CD4-positive, alpha-beta memory T cell (primary cell): ENCODE measurements at regions not wholly inside any gene's neighbourhood (a gene's known extent, or its start where the extent isn't known, plus 50 kb on each side); places are given as distances from the start of the nearest gene placed in this dataset.

Experiments
- CTCF ChIA-PET: fragments of 350-600 bp; sonication (Branson Sonifier 250); formaldehyde crosslinking; loops from one replicate; lab custom pipeline; 2021; ENCODE audit warnings: inconsistent platforms; ENCODE audit not compliant: partially characterized antibody; lab: Charles Lee
- POLR2A ChIA-PET: fragments of 350-600 bp; sonication (Branson Sonifier 250); formaldehyde crosslinking; loops from one replicate; lab custom pipeline; 2021; ENCODE audit not compliant: partially characterized antibody; lab: Charles Lee
- DNase-seq, 5 donors: peaks; one replicate each; pipeline versions ENCODE4 v3.0.0 to v3.0.0-alpha.2; 2020 to 2022; ENCODE audit warnings: mixed read lengths in 1 of 5
- H3K27ac ChIP-seq: one replicate; pipeline ENCODE4 v1.7.0; 2013; ENCODE audit warnings: low read depth, low read length
- H3K27me3 ChIP-seq: 2 replicates; pipeline ENCODE4 v1.7.0; 2013; ENCODE audit warnings: mild to moderate bottlenecking, low read length, moderate library complexity; ENCODE audit not compliant: insufficient read depth
- H3K36me3 ChIP-seq: 2 replicates; pipeline ENCODE4 v1.7.0; 2013; ENCODE audit warnings: mild to moderate bottlenecking, low read length, moderate library complexity; ENCODE audit not compliant: insufficient read depth
- H3K4me1 ChIP-seq: 2 replicates; pipeline ENCODE4 v1.7.0; 2013; ENCODE audit warnings: mild to moderate bottlenecking, low read length, moderate library complexity; ENCODE audit not compliant: insufficient read depth
- H3K4me3 ChIP-seq, 2 donors: one replicate each; pipeline ENCODE4 v1.7.0; 2013; ENCODE audit warnings: low read length in 2 of 2, mild to moderate bottlenecking in 1 of 2
- H3K9me3 ChIP-seq, 2 donors: one replicate each; pipeline ENCODE4 v1.7.0; 2013; ENCODE audit warnings: low read length in 2 of 2, control low read depth in 1 of 2; ENCODE audit not compliant: control insufficient read depth in 1 of 2
- H3K27ac Mint-ChIP-seq, 7 donors: one replicate each; pipeline ENCODE4 v1.8.0; 2020 to 2021; ENCODE audit warnings: mixed read lengths in 7 of 7, mild to moderate bottlenecking in 6 of 7, inconsistent platforms in 3 of 7, moderate library complexity in 3 of 7
- H3K27me3 Mint-ChIP-seq, 2 donors: one replicate each; pipeline ENCODE4 v1.8.0; 2020 to 2021; ENCODE audit warnings: mixed read lengths in 2 of 2
- H3K36me3 Mint-ChIP-seq, 2 donors: one replicate each; pipeline ENCODE4 v1.8.0; 2020 to 2021; ENCODE audit warnings: mixed read lengths in 2 of 2, inconsistent platforms in 1 of 2, mild to moderate bottlenecking in 1 of 2
- H3K4me1 Mint-ChIP-seq, 4 donors: one replicate each; pipeline ENCODE4 v1.8.0; 2020 to 2021; ENCODE audit warnings: mixed read lengths in 4 of 4, mild to moderate bottlenecking in 1 of 4
- H3K4me3 Mint-ChIP-seq, 8 donors: one replicate each; pipeline ENCODE4 v1.8.0; 2020 to 2021; ENCODE audit warnings: mixed read lengths in 8 of 8, mild to moderate bottlenecking in 7 of 8, moderate library complexity in 6 of 8, inconsistent platforms in 3 of 8
- H3K9me3 Mint-ChIP-seq, 8 donors: one replicate each; pipeline ENCODE4 v1.8.0; 2020 to 2021; ENCODE audit warnings: mixed read lengths in 8 of 8, mild to moderate bottlenecking in 5 of 8, inconsistent platforms in 3 of 8, moderate library complexity in 1 of 8
- intact Hi-C: fragments of 100-400 bp; cut with micrococcal nuclease; formaldehyde crosslinking; loops from one replicate; pipeline ENCODE4 v1.15.1; 2023

DNA sequence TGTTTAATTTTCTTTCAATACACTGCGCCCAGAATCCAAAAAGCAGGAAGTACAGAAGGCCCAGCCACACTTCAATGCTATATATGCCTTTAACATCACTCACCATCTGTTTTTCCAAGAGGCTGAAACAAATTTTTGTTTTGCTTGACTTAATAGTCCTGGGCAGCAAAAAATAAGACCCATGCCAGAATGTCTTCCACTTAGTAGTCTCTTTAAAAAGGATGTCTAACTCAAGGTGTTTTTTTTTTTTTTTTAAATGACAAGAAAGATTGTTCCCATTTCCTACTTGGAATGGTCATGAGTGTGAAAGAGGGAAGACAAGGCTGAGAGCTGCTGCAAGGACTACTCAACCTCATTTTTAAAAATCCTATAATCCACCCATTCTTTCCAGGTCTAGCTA is 590.3 kb upstream of the SGO1 start:
- no peak overlapping the region for H3K27ac Mint-ChIP-seq
- no peak for DNase-seq
- no peaks in the 10 kb centered on the region for H3K4me1 Mint-ChIP-seq
- Histone ChIP-seq H3K27me3 (no peaks in the 10 kb centered on the region), H3K9me3 (no peaks in the 10 kb centered on the region), H3K27ac (no peak overlapping the region), H3K36me3 (no peaks in the 10 kb centered on the region), H3K4me3 (no peak overlapping the region), H3K4me1 (no peaks in the 10 kb centered on the region)
- H3K4me3 Mint-ChIP-seq: no peak overlapping the region
- intact Hi-C loops: no loop called here
- peaks cover 2 to 6% of the 10 kb centered on the region in 2 donors for H3K36me3 Mint-ChIP-seq
- ChIA-PET CTCF (no interaction called here), POLR2A (no interaction called here)
- H3K9me3 Mint-ChIP-seq: peaks cover 7 to 58% (median 37%) of the 10 kb centered on the region in 8 donors
- H3K27me3 Mint-ChIP-seq: no peaks in the 10 kb centered on the region

DNA sequence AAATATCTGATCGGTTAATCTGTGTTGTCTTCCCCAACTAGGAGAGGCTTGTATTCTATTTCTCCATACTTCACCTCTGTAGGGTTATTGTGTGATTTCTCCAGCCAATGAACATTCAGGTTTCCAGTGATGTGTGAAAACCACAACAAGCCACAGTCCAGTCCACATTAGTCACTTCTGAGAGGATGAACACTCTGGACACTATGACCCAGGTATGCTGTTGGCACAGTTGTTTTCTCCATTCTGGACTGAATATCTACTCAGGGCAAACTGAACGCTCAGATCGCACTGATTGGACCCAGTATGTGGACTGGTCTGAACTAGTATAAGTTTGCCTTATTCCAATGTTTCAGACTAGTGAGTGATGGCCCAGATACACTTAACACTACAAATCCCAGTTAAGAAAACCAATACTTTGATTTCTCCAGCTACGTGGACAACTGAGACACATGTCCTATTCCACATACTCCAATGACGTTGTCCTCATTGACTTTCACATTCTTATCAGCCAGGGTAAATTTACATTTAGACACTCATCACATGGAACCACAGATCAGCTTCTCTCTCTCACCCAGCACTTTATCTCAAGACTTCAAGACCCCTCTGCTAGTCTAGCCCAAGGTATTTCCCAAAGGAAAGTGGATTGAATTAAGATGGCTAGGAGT is 587.4 kb upstream of the SGO1 start:
- no peaks in the 10 kb centered on the region for H3K4me1 ChIP-seq
- Mint-ChIP-seq H3K4me1 (no peaks in the 10 kb centered on the region), H3K9me3 (peaks cover 6 to 59% (median 31%) of the 10 kb centered on the region in 8 donors), H3K36me3 (peaks cover 0 to 6% of the 10 kb centered on the region in 2 donors), H3K27me3 (no peaks in the 10 kb centered on the region), H3K27ac (no peak overlapping the region), H3K4me3 (no peak overlapping the region)
- no peak overlapping the region for H3K4me3 ChIP-seq
- no peak overlapping the region for H3K27ac ChIP-seq
- H3K36me3 ChIP-seq: no peaks in the 10 kb centered on the region
- H3K9me3 ChIP-seq: no peaks in the 10 kb centered on the region
- DNase-seq: no peak
- POLR2A ChIA-PET: no interaction called here
- CTCF ChIA-PET: no interaction called here
- H3K27me3 ChIP-seq: no peaks in the 10 kb centered on the region
- intact Hi-C loops: no loop called here

DNA sequence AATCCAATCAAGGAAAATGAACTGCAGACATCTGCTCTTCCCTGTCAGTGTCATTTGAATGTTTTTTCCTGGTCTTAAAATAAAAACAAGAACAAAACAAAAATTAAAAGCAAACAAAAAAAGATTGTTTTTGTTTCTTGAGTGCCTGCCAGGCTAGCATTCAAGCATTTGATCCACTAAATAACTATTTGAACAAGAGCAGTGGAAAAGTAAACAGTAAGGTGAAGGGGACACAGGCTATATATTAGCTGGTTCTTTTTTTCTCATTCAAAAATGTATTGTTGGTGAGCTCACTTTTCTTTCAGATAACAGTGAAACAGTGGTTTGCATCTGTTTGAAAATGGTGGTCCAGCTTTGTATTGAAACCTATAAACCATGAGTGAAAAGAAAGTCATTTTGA is 586.9 kb upstream of the SGO1 start:
- no peaks in the 10 kb centered on the region for H3K27me3 ChIP-seq
- Mint-ChIP-seq H3K27me3 (no peaks in the 10 kb centered on the region), H3K36me3 (peaks cover 0 to 6% of the 10 kb centered on the region in 2 donors), H3K4me1 (no peaks in the 10 kb centered on the region), H3K9me3 (peaks cover 7 to 61% (median 33%) of the 10 kb centered on the region in 8 donors), H3K27ac (no peak overlapping the region), H3K4me3 (no peak overlapping the region)
- H3K27ac ChIP-seq: no peak overlapping the region
- DNase-seq: no peak
- H3K4me3 ChIP-seq: no peak overlapping the region
- POLR2A ChIA-PET: no interaction called here
- CTCF ChIA-PET: no interaction called here
- intact Hi-C loops: no loop called here
- H3K36me3 ChIP-seq: no peaks in the 10 kb centered on the region
- no peaks in the 10 kb centered on the region for H3K9me3 ChIP-seq
- H3K4me1 ChIP-seq: no peaks in the 10 kb centered on the region

DNA sequence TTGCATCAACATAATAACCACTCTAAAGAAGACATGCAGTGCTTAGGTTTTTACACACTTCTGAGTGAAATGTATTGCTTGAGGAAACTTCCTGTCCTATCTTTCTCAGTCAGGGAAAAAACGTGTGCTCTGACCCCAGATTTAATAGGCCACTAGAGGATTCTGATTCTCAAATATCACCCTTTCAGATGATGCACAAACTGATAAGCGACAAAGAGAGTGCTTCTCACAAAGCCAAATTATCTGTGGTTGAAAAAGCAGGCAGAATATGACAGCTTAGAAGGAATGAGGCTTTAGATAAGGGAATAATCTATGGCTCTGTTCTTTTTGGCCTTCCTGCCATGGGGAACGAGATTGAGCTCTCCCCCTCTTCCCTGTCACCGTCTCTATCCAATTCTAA is 583.4 kb upstream of the SGO1 start:
- Histone ChIP-seq H3K27ac (no peak overlapping the region), H3K9me3 (no peaks in the 10 kb centered on the region), H3K36me3 (no peaks in the 10 kb centered on the region), H3K27me3 (no peaks in the 10 kb centered on the region), H3K4me1 (no peaks in the 10 kb centered on the region), H3K4me3 (no peak overlapping the region)
- Mint-ChIP-seq H3K4me3 (no peak overlapping the region), H3K27me3 (no peaks in the 10 kb centered on the region), H3K27ac (no peak overlapping the region), H3K36me3 (peaks cover 0 to 6% of the 10 kb centered on the region in 2 donors), H3K9me3 (peaks cover 4 to 38% (median 22%) of the 10 kb centered on the region in 8 donors), H3K4me1 (no peaks in the 10 kb centered on the region)
- DNase-seq: no peak
- intact Hi-C loops: no loop called here
- CTCF ChIA-PET: no interaction called here
- POLR2A ChIA-PET: no interaction called here

DNA sequence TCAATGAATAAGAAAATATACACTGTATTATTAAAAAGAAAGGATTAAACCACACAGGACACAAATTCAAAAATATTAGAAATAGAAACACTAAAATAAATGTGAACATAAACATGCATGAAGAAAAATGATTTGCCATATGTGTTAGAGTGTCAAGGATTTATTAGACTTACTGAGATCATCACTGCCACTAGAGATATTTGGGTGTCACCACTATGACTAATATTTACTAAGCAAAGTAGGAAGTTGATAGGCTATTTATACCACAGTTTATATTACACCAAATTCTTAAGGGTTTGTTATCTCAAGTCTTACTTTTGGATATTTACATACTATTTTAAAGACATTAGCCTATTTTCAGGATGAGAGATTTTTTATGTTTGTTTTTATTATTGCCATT is 575.0 kb upstream of the SGO1 start:
- POLR2A ChIA-PET: no interaction called here
- no peak for DNase-seq
- CTCF ChIA-PET: no interaction called here

DNA sequence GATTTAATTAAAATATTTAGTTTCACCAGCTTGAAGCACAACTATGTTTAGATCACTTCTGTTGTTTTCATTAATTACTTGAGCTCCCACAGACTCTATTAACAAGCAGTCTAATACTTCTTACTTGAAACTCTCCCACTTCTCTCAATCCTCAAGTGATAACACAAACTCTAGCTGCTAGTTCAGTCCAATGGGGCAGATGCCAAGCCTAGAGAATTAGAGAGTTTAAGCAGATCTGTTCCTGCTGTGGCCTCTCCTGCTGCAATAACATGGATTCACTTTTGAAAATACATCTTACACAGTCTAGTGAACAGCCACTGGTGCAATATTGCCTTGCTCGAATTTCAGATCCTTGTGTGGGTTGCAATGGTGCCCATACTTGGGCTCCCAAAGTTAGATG is 566.4 kb upstream of the SGO1 start:
- intact Hi-C loops: no loop called here
- Histone ChIP-seq H3K4me3 (no peak overlapping the region), H3K36me3 (no peaks in the 10 kb centered on the region), H3K27ac (no peak overlapping the region), H3K27me3 (no peaks in the 10 kb centered on the region), H3K4me1 (no peaks in the 10 kb centered on the region), H3K9me3 (no peaks in the 10 kb centered on the region)
- H3K27me3 Mint-ChIP-seq: no peaks in the 10 kb centered on the region
- no peaks in the 10 kb centered on the region for H3K36me3 Mint-ChIP-seq
- peaks cover 0 to 49% (median 29%) of the 10 kb centered on the region in 8 donors for H3K9me3 Mint-ChIP-seq
- H3K4me1 Mint-ChIP-seq: no peaks in the 10 kb centered on the region
- H3K4me3 Mint-ChIP-seq: no peak overlapping the region
- ChIA-PET POLR2A (no interaction called here), CTCF (no interaction called here)
- DNase-seq: no peak
- H3K27ac Mint-ChIP-seq: no peak overlapping the region

More for the DNA sequence above, 575.0 kb upstream of the SGO1 start:
- Histone ChIP-seq H3K36me3 (no peaks in the 10 kb centered on the region), H3K27me3 (no peaks in the 10 kb centered on the region), H3K9me3 (no peaks in the 10 kb centered on the region), H3K4me3 (no peak overlapping the region), H3K27ac (no peak overlapping the region), H3K4me1 (no peaks in the 10 kb centered on the region)
- Mint-ChIP-seq H3K4me1 (no peaks in the 10 kb centered on the region), H3K27ac (no peak overlapping the region), H3K36me3 (no peaks in the 10 kb centered on the region), H3K9me3 (peaks cover 3 to 34% (median 11%) of the 10 kb centered on the region in 8 donors), H3K27me3 (no peaks in the 10 kb centered on the region), H3K4me3 (no peak overlapping the region)
- intact Hi-C loops: no loop called here

DNA sequence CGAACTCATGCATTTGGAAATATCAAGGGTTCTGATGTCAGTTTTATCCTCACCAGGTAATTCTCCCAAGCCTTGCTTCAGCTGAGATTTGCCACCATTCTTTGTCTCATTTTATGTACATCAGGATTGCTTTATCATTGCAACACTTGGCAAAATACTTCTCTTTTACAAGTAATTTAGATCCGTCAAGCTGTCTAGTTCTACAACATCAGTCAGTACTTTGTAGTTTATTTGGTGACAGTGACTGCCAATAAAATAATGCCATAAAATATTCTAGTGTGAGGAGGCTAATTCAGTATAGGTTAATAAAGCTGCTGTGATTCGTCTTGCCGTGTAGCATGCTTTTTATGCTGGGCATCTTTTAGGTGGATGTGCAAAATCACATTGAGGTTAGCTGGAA is 565.3 kb upstream of the SGO1 start:
- no peak overlapping the region for H3K4me3 Mint-ChIP-seq
- H3K27me3 ChIP-seq: no peaks in the 10 kb centered on the region
- H3K27ac Mint-ChIP-seq: no peak overlapping the region
- DNase-seq: no peak
- no peaks in the 10 kb centered on the region for H3K27me3 Mint-ChIP-seq
- H3K4me1 Mint-ChIP-seq: no peaks in the 10 kb centered on the region
- no peaks in the 10 kb centered on the region for H3K9me3 ChIP-seq
- no peaks in the 10 kb centered on the region for H3K36me3 Mint-ChIP-seq
- no peak overlapping the region for H3K27ac ChIP-seq
- no peaks in the 10 kb centered on the region for H3K4me1 ChIP-seq
- H3K4me3 ChIP-seq: no peak overlapping the region
- intact Hi-C loops: no loop called here
- POLR2A ChIA-PET: no interaction called here
- peaks cover 0 to 52% (median 29%) of the 10 kb centered on the region in 8 donors for H3K9me3 Mint-ChIP-seq
- no peaks in the 10 kb centered on the region for H3K36me3 ChIP-seq
- CTCF ChIA-PET: no interaction called here
